K562 (cell line): ENCODE measurements at regions not wholly inside any gene's neighbourhood (a gene's known extent, or its start where the extent isn't known, plus 50 kb on each side); places are given as distances from the start of the nearest gene placed in this dataset.

Source experiments
- ATAC-seq: fragments of 200-7000 bp; cut with Tn5 transposase; 3 replicates; pipeline ENCODE4 v1.9.1; 2020; ENCODE audit warnings: moderate library complexity
- BruUV-seq: library from RNA; stranded (reverse); fragments of 400-500 nt; replicated peaks from 2 replicates; lab custom pipeline; 2021; lab: Mats Ljungman, UMichigan
- CTCF ChIA-PET: fragments of 300-600 bp; formaldehyde crosslinking; extraction: SDS; loops from one replicate; lab custom pipeline; 2021; ENCODE audit warnings: low intra/inter-chr PET ratio; lab: Yijun Ruan, JAX
- POLR2A ChIA-PET: fragments of 300-600, 350-650 bp; sonication (Branson Sonifier 250); formaldehyde crosslinking; extraction: SDS; loops from one replicate; lab custom pipeline; 2021; ENCODE audit warnings: antibody characterized with exemption, inconsistent platforms; lab: Yijun Ruan, JAX
- DNase-seq, 4 experiments: peaks; one replicate each; pipeline versions ENCODE4 v3.0.0 to v3.0.0-alpha.2; 2011 to 2018; ENCODE audit warnings: low spot score in 3 of 4, mixed read lengths in 3 of 4; ENCODE audit errors: extremely low read depth in 1 of 4
- FAIRE-seq: peaks from 2 replicates; lab custom pipeline; 2011; peaks lifted over from hg19 to GRCh38; lab: Jason Lieb, UNC
- H2AFZ ChIP-seq: 2 replicates; pipeline ENCODE4 v1.6.0; 2011; ENCODE audit warnings: low read depth, low read length, control low read depth, inconsistent platforms
- H3K27ac ChIP-seq: fragments of 200-600 bp; 3 replicates; pipeline ENCODE4 v1.8.0; 2011; ENCODE audit warnings: low read depth, mild to moderate bottlenecking, control low read depth, inconsistent platforms, low read length, moderate library complexity, mixed read lengths; ENCODE audit errors: extremely low read depth
- H3K27me3 ChIP-seq, 2 experiments: fragments of 300-600 bp in 1 of 2; 2 replicates in 1 of 2; 3 replicates in 1 of 2; pipeline versions ENCODE4 v1.6.0 to v1.8.0; 2011; ENCODE audit warnings: inconsistent platforms in 2 of 2, low read length in 2 of 2, mild to moderate bottlenecking in 1 of 2, mixed read lengths in 1 of 2, moderate library complexity in 1 of 2; ENCODE audit not compliant: control insufficient read depth in 2 of 2, insufficient read depth in 2 of 2
- H3K36me3 ChIP-seq: fragments of 300-600 bp; 3 replicates; pipeline ENCODE4 v1.8.0; 2011; ENCODE audit warnings: mild to moderate bottlenecking, low read length, inconsistent platforms; ENCODE audit not compliant: control insufficient read depth, insufficient read depth
- H3K4me1 ChIP-seq, 2 experiments: fragments of 200-600 bp in 1 of 2; replicated peaks in 1 of 2; 2 replicates in 1 of 2; 3 replicates in 1 of 2; pipeline versions ENCODE4 v1.5.1 to v1.8.0; 2011; ENCODE audit warnings: inconsistent platforms in 2 of 2, low read length in 2 of 2, mild to moderate bottlenecking in 1 of 2, mixed read lengths in 1 of 2, moderate library complexity in 1 of 2; ENCODE audit not compliant: control insufficient read depth in 2 of 2, insufficient read depth in 2 of 2
- H3K4me2 ChIP-seq: 2 replicates; pipeline ENCODE4 v1.6.1; 2011; ENCODE audit warnings: low read length, control low read depth, inconsistent platforms, mixed read lengths; ENCODE audit not compliant: insufficient read depth
- H3K4me3 ChIP-seq: fragments of 200-600 bp; sonication (generic), shearing (Covaris generic); 2 replicates; pipeline ENCODE4 v1.5.1; 2016; ENCODE audit warnings: control low read depth, inconsistent platforms
- H3K79me2 ChIP-seq: fragments of 200-600 bp; 3 replicates; pipeline ENCODE4 v1.8.0; 2011; ENCODE audit warnings: low read length, inconsistent platforms; ENCODE audit not compliant: control insufficient read depth, insufficient read depth
- H3K9ac ChIP-seq, 2 experiments: 2 replicates each; pipeline versions ENCODE4 v1.6.0 to v1.6.1; 2011; ENCODE audit warnings: low read depth in 2 of 2, low read length in 2 of 2, control low read depth in 1 of 2, inconsistent platforms in 1 of 2, mild to moderate bottlenecking in 1 of 2, mixed read lengths in 1 of 2; ENCODE audit not compliant: insufficient read depth in 1 of 2
- H3K9me1 ChIP-seq: one replicate; pipeline ENCODE4 v1.6.0; 2011; ENCODE audit warnings: inconsistent platforms, mild to moderate bottlenecking, low read length, moderate library complexity; ENCODE audit not compliant: control insufficient read depth, insufficient read depth
- H3K9me3 ChIP-seq: replicated peaks from 2 replicates; pipeline ENCODE4 v1.5.1; 2011; ENCODE audit warnings: low read depth, low read length, inconsistent platforms; ENCODE audit not compliant: control insufficient read depth, insufficient read depth
- H4K20me1 ChIP-seq: replicated peaks from 2 replicates; pipeline ENCODE4 v1.6.1; 2011; ENCODE audit warnings: low read length, inconsistent platforms, mixed read lengths; ENCODE audit not compliant: control insufficient read depth, insufficient read depth
- BHLHE40 ChIP-seq: IDR thresholded peaks from 2 replicates; pipeline ENCODE4 v1.6.1; 2011; ENCODE audit warnings: low read length, improper control_type of control experiment
- CREBBP ChIP-seq: IDR thresholded peaks from one replicate; pipeline ENCODE4 v1.6.1; 2012; ENCODE audit warnings: low read depth, mild to moderate bottlenecking, control low read depth, inconsistent platforms, low read length
- E2F1 ChIP-seq: sonication (generic); formaldehyde crosslinking; IDR thresholded peaks from 2 replicates; pipeline ENCODE4 v1.8.1; 2023; ENCODE audit warnings: mild to moderate bottlenecking, missing genetic modification reagents, moderate library complexity
- FOXM1 ChIP-seq, 2 experiments: fragments of 450-650 bp in 1 of 2; sonication (generic) in 1 of 2; formaldehyde crosslinking in 1 of 2; IDR thresholded peaks; 2 replicates each; pipeline versions ENCODE4 v1.6.1 to v1.9.0; 2017 to 2022; ENCODE audit warnings: low read depth in 2 of 2, mild to moderate bottlenecking in 2 of 2, missing genetic modification reagents in 1 of 2, moderate library complexity in 1 of 2
- MCM2 ChIP-seq: fragments of 450-650 bp; IDR thresholded peaks from 2 replicates; pipeline ENCODE4 v1.6.1; 2017; ENCODE audit warnings: low read depth, mild to moderate bottlenecking
- NELFE ChIP-seq: IDR thresholded peaks from 2 replicates; pipeline ENCODE4 v1.6.1; 2011; ENCODE audit warnings: mild to moderate bottlenecking; ENCODE audit not compliant: insufficient read depth, insufficient read length
- PCBP2 ChIP-seq: fragments of 200-400 bp; formaldehyde crosslinking; IDR thresholded peaks from 2 replicates; pipeline ENCODE4 v1.6.1; 2018; ENCODE audit warnings: low read length, low read depth, mild to moderate bottlenecking, moderate library complexity; ENCODE audit not compliant: poor library complexity, severe bottlenecking
- PHB2 ChIP-seq: fragments of 450-650 bp; IDR thresholded peaks from 2 replicates; pipeline ENCODE4 v1.6.1; 2017; ENCODE audit warnings: low read depth
- PKNOX1 ChIP-seq: fragments of 450-650 bp; IDR thresholded peaks from 2 replicates; pipeline ENCODE4 v1.6.1; 2016
- ZNF239 ChIP-seq: fragments of 250-450 bp; sonication (Bioruptor Pico); IDR thresholded peaks from 2 replicates; pipeline ENCODE4 v1.4.0; 2020; ENCODE audit warnings: mild to moderate bottlenecking
- ZNF445 ChIP-seq: fragments of 250-450 bp; sonication (Bioruptor Pico); IDR thresholded peaks from 2 replicates; pipeline ENCODE4 v1.4.0; 2020; ENCODE audit warnings: low read depth, mild to moderate bottlenecking, moderate library complexity
- ZNF592 ChIP-seq: fragments of 450-650 bp; IDR thresholded peaks from 2 replicates; pipeline ENCODE4 v1.6.1; 2017; ENCODE audit warnings: antibody characterized with exemption, mild to moderate bottlenecking
- ZNF639 ChIP-seq, 2 experiments: fragments of 200-800 bp in 1 of 2; sonication (Bioruptor generic) in 1 of 2; sonication (generic) in 1 of 2; formaldehyde crosslinking in 1 of 2; IDR thresholded peaks in 1 of 2; conservative IDR thresholded peaks in 1 of 2; 2 replicates each; pipeline versions ENCODE4 v1.5.0 to v1.6.1; 2016 to 2020; ENCODE audit warnings: missing compliant biosample characterization in 1 of 2, missing genetic modification characterization in 1 of 2, missing genetic modification reagents in 1 of 2
- ZZZ3 ChIP-seq: fragments of 450-650 bp; IDR thresholded peaks from 2 replicates; pipeline ENCODE4 v1.6.1; 2016; ENCODE audit warnings: antibody characterized with exemption, mild to moderate bottlenecking, moderate library complexity
- WGBS: fragments of 100-300 bp; shearing (Covaris generic); methylation state at CpG from one replicate; pipeline ENCODE4 v1.1.6; 2016; ENCODE audit warnings: low coverage, mixed read lengths; ENCODE audit not compliant: insufficient coverage; ENCODE audit errors: missing lambda C conversion rate; 5-methylcytosine and 5-hydroxymethylcytosine counted together
- in situ Hi-C: fragments of 300-500 bp; cut with MboI; formaldehyde crosslinking; loops from 4 replicates; pipeline ENCODE4 v1.15.0; 2018; ENCODE audit warnings: inconsistent platforms, mixed read lengths
- intact Hi-C: fragments of 100-400 bp; cut with micrococcal nuclease; formaldehyde crosslinking; loops from 2 replicates; pipeline ENCODE4 v1.14.2; 2022

- Histone ChIP-seq H3K9ac (no peak overlapping the region), H3K9me1 (no peaks in the 10 kb centered on the region), H3K27me3 (no peaks in the 10 kb centered on the region), H3K4me1 (peaks cover 0 to 5% of the 10 kb centered on the region in 2 experiments; a peak in 2 of 5 replicates), H3K79me2 (no peaks in the 10 kb centered on the region), H3K4me2 (no peak overlapping the region), H2AFZ (no peak overlapping the region), H3K9me3 (no peaks in the 10 kb centered on the region), H4K20me1 (no peaks in the 10 kb centered on the region), H3K4me3 (no peak overlapping the region), H3K36me3 (no peaks in the 10 kb centered on the region), H3K27ac (no peak overlapping the region)
- no peak for FAIRE-seq
- intact Hi-C loops: no loop called here
- POLR2A ChIA-PET: interaction anchor here (1.6 kb wide), 1 partner anchor 12 kb away, joined by 7 read pairs; no protein-coding TSS in a partner anchor
- DNase-seq: no peak
- no peak for ATAC-seq
- 4% methylated on average over 2 of the region's 2 CpGs for WGBS
- no TSS peak for BruUV-seq
- CTCF ChIA-PET: no interaction called here
- in situ Hi-C loops: no loop called here
- TF ChIP-seq BHLHE40 (no peak), PHB2 (no peak), CREBBP (no peak), PCBP2 (no peak), MCM2 (no peak), ZNF592 (no peak), PKNOX1 (no peak), ZNF445 (CRISPR knock-in tag) (no peak), ZNF239 (CRISPR knock-in tag) (no peak), ZNF639 (CRISPR knock-in tag; conservative IDR thresholded peaks at IDR 0.05 in 1 of 2, IDR thresholded peaks at IDR 0.05 in 1 of 2) (no peak), E2F1 (CRISPR knock-in tag) (no peak), FOXM1 (IDR thresholded peaks at IDR 0.05; ENCODE audit: low read depth) (no peak), FOXM1 (CRISPR knock-in tag; IDR thresholded peaks at IDR 0.05; ENCODE audit: low read depth) (no peak), ZZZ3 (no peak), NELFE (no peak)
These were observed 96.2 kb downstream of the MAIP1 start for GRCh38 chr2:200051611-200051945.
